A549 (cell line): ENCODE measurements at regions not wholly inside any gene's neighbourhood (a gene's known extent, or its start where the extent isn't known, plus 50 kb on each side); places are given as distances from the start of the nearest gene placed in this dataset.

Source experiments
- JUNB ChIP-seq: fragments of >200 bp; sonication (Bioruptor Twin); formaldehyde crosslinking; IDR thresholded peaks from 2 replicates; pipeline ENCODE4 v1.6.1; 2016
- KDM1A ChIP-seq: fragments of 200-600 bp; sonication (generic); IDR thresholded peaks from 2 replicates; pipeline ENCODE4 v1.6.1; 2016; ENCODE audit warnings: low read depth, mild to moderate bottlenecking
- KDM5A ChIP-seq: fragments of 200-600 bp; sonication (generic); IDR thresholded peaks from 2 replicates; pipeline ENCODE4 v1.6.1; 2016; ENCODE audit warnings: antibody characterized with exemption, mild to moderate bottlenecking
- MAZ ChIP-seq: fragments of 150-350 bp; IDR thresholded peaks from 2 replicates; pipeline ENCODE4 v1.6.1; 2014; ENCODE audit warnings: antibody characterized with exemption, low read depth, low read length, borderline replicate concordance
- NPAS2 ChIP-seq: fragments of 250-450 bp; sonication (Bioruptor Pico); IDR thresholded peaks from 2 replicates; pipeline ENCODE4 v1.8.0; 2022; ENCODE audit warnings: mild to moderate bottlenecking, moderate library complexity, borderline replicate concordance
- POLR2A ChIP-seq: IDR thresholded peaks from 2 replicates; pipeline ENCODE4 v1.6.1; 2012; ENCODE audit warnings: mild to moderate bottlenecking, low read length
- RAD21 ChIP-seq, 2 experiments: fragments of >200 bp in 1 of 2; sonication (Bioruptor Twin) in 1 of 2; formaldehyde crosslinking in 1 of 2; IDR thresholded peaks in 1 of 2; conservative IDR thresholded peaks in 1 of 2; 2 replicates in 1 of 2; 3 replicates in 1 of 2; pipeline ENCODE4 v1.6.1; 2012 to 2018; ENCODE audit warnings: inconsistent platforms in 1 of 2
- RNF2 ChIP-seq: fragments of 200-600 bp; sonication (generic); IDR thresholded peaks from 2 replicates; pipeline ENCODE4 v1.6.1; 2016; ENCODE audit warnings: low read depth, mild to moderate bottlenecking, antibody characterized with exemption, moderate library complexity, borderline replicate concordance
- SMC3 ChIP-seq: fragments of >200 bp; sonication (Bioruptor Twin); formaldehyde crosslinking; IDR thresholded peaks from 3 replicates; pipeline ENCODE4 v1.6.1; 2018; ENCODE audit warnings: inconsistent platforms
- TF ChIP-seq, protein P1 (sequence below): fragments of >200 bp; sonication (Bioruptor Twin); formaldehyde crosslinking; IDR thresholded peaks from 3 replicates; pipeline ENCODE4 v1.5.1; 2016
- TF ChIP-seq, protein P2 (sequence below): fragments of 450-650 bp; IDR thresholded peaks from 2 replicates; pipeline ENCODE4 v1.6.1; 2014; ENCODE audit warnings: antibody characterized with exemption

- TF ChIP-seq, protein P1, sequence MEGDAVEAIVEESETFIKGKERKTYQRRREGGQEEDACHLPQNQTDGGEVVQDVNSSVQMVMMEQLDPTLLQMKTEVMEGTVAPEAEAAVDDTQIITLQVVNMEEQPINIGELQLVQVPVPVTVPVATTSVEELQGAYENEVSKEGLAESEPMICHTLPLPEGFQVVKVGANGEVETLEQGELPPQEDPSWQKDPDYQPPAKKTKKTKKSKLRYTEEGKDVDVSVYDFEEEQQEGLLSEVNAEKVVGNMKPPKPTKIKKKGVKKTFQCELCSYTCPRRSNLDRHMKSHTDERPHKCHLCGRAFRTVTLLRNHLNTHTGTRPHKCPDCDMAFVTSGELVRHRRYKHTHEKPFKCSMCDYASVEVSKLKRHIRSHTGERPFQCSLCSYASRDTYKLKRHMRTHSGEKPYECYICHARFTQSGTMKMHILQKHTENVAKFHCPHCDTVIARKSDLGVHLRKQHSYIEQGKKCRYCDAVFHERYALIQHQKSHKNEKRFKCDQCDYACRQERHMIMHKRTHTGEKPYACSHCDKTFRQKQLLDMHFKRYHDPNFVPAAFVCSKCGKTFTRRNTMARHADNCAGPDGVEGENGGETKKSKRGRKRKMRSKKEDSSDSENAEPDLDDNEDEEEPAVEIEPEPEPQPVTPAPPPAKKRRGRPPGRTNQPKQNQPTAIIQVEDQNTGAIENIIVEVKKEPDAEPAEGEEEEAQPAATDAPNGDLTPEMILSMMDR = no peak
- TF ChIP-seq, protein P2, sequence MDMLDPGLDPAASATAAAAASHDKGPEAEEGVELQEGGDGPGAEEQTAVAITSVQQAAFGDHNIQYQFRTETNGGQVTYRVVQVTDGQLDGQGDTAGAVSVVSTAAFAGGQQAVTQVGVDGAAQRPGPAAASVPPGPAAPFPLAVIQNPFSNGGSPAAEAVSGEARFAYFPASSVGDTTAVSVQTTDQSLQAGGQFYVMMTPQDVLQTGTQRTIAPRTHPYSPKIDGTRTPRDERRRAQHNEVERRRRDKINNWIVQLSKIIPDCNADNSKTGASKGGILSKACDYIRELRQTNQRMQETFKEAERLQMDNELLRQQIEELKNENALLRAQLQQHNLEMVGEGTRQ = no peak
- no peak for TF ChIP-seq RNF2
- TF ChIP-seq POLR2A = no peak
- no peak for TF ChIP-seq MAZ
- TF ChIP-seq SMC3 = no peak
- no peak for TF ChIP-seq NPAS2 (CRISPR knock-in tag)
- no peak for TF ChIP-seq RAD21 (conservative IDR thresholded peaks at IDR 0.05 in 1 of 2, IDR thresholded peaks at IDR 0.05 in 1 of 2)
- TF ChIP-seq JUNB = no peak
- TF ChIP-seq KDM1A = no peak
- no peak for TF ChIP-seq KDM5A
Observed at GRCh38 chr6:1496836-1497760, 107.7 kb downstream of the FOXF2 start.
